ENCODE measurements at regions not wholly inside any gene's neighbourhood (a gene's known extent, or its start where the extent isn't known, plus 50 kb on each side); places are given as distances from the start of the nearest gene placed in this dataset.
"Not testable (repeated sequence)": the region's sequence is repeated elsewhere in the genome, so short reads cannot be mapped to it uniquely, and the experiment has no call there.

DNA sequence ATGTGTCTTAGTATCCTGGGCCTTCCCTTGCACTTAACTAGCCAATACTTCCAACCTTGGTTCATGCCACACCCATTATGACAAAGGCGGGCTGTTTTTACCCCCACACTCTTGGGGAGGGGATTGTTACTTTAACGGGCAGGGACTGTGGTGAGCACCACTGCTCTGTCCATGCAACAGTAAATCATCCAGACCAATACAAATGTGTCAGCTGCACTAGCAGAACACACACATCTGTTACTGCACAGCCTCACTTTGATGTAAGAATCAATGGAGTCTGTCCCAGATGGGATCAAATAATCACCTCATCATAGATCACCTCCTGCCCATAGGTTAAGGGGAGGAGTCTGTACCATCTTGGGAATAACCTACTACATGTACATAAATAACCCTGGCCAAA is 58.1 kb downstream of the NPAP1 start:
- no peak for DNase-seq (ENCODE audit: low read depth in 3 of 3)

DNA sequence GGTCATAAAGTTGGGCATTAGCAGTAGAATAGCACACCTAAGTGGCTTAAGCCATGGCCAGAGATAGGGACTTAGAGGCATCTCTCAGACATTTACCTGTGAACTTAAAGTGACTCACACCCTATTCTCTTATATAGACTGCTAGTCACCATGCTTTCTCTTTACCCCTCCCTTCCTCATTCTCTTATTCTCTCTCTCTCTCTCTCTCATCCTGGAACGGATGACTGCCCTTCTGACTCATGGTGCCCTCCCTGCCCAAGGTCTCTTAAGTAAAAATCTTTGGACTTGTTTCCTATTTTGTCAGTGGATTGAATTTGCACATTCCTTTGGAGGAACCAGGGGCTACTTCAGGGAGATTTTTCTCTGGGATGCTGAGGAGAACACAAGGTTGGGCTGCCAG is 58.8 kb downstream of the NPAP1 start:
- no peak for DNase-seq (ENCODE audit: low read depth in 3 of 3)

DNA sequence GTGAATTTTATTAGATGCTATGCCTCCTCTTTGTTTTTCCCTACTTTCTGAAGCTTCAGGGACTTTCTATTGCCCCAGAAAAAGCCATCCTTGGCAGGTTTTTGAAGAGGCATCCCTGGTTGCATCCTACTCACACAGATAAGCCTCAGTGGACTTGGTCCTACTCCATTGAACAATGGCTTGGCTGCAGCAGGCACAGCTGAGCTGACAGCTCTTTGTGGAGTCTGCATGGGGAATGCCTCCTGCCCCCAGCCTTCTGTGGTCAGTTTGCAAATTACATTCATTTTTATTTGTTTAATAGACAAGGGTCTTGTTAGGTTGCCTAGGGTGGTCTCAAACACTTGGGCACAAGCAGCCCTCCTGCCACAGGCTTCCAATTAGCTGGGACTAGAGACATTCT is 69.7 kb downstream of the NPAP1 start:
- no peak for DNase-seq (ENCODE audit: low read depth in 3 of 3)

DNA sequence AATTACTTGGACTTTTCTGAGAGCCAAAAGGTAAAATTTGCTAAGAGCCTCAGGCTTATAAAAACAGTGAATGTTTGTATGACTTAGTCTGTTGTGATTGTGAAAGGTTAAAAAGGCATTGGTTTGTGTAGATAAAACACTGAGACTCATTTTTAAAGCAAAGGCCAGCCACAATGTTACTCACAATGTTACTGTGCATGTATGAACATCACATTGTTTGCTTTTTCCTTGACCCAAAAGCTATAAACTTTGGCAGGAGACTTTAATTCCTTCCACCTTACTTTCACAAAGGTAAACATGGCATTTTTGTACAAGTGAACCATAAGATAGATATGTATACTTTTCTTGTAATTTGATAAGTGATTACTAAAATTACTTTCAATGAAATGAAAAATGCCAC is 70.5 kb downstream of the NPAP1 start:
- DNase-seq (ENCODE audit: low read depth in 3 of 3): no peak

DNA sequence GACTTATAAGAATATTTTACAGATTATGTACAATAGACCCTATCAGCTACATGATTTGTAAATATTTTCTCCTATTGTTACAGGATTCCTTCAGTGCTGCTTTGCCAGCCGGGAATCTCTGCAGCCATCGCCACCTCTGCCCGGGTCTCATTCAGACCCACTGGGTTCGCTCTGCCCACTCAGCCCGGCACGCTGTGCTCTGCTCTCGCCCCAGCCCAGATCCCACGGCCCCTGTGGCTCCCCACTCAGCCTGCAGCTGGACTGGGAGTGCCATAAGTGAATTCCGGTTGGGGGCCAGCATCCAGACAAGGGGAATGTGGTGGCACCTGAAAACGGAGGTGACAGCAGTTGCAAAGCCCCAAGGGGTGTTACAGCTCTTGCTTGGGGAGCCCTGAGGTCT is 71.8 kb downstream of the NPAP1 start:
- no peak for DNase-seq (ENCODE audit: low read depth in 3 of 3)

DNA sequence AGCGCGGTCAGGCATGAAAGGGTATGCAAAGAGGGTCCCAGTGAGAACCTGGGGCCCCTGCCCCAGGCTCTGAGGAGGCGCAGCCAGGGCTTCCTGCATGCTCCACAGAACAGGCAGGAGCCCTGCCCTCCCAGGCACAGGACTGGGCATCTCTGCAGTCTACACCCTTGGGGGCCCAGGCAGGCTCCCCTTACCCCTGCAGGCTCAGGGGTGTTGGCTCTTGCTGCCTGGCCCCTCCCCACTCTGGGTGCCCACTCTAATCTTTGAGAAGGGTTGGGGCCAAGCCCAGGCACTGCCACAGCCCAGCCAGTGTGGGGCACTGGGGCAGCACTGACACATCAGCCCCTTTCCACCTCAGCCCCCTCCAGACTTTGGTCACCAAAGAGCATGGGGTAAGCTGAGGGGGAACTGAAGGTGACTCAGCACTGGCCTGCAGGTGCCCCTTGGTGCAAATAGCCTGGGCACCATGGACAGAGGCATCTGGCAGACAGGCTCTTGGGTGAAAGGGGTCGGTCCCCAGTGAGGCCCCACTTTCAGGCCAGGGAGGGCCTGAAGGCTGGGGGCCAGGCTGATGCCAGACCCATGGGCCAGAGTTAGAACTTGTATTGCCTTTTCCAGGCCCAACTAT is 73.4 kb downstream of the NPAP1 start:
- DNase-seq (ENCODE audit: low read depth in 3 of 3): no peak

DNA sequence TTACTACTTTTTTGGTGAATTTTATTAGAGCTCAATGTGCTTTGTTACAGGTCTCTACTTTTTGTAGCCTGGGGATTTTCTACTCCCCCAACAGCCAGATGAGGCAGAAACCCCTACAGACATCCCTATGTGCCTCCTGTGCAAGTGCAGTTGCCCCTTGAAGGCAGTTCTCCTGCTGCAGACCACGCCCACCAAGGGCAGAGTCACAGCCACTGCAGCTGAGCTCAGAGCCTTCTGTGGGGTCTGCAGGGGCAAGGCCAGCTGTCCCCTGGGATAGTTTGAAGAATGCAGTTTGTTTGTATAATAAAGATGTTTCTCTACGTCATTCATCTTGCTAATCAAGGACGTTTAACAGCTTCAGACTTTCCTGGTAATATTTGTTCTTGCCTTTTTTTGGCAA is 76.8 kb downstream of the NPAP1 start:
- DNase-seq (ENCODE audit: low read depth in 3 of 3): no peak

DNA sequence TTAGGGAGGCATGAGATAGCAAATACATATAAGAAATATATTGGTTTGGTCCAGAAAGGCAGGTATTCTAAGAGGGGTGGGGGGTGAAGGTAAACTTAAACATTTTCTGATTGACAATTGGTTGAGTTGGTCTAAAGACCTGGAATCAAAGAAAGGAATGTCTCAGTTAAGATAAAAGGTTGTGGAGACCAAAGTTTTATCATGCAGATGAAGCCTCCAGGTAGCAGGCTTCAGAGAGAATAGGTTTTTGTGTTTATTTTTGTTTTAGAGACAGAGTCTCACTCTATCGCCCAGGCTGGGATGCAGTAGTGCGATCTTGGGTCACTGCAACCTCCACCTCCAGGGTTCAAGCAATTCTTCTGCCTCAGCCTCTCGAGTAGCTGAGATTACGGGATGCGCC is 80.5 kb downstream of the NPAP1 start:
- no peak for DNase-seq (ENCODE audit: low read depth in 3 of 3)

DNA sequence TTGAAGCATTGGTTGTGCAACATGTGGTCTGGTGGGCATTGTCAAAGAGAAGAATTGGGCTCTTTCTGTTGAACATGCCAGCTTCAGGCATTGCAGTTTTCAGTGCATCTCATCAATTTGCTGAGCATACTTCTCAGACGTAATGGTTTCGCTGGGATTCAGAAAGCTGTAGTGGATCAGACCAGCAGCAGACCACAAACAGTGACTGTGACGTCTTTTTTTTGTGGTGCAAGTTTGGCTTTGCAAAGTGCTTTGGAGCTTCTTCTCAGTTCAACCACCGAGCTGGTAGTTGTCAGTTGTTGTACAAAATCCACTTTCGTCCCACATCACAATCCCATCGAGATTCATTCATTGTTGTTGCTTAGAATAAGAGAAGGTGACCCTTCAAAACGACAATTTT is 84.5 kb downstream of the NPAP1 start:
- DNase-seq (ENCODE audit: low read depth in 3 of 3): no peak

DNA sequence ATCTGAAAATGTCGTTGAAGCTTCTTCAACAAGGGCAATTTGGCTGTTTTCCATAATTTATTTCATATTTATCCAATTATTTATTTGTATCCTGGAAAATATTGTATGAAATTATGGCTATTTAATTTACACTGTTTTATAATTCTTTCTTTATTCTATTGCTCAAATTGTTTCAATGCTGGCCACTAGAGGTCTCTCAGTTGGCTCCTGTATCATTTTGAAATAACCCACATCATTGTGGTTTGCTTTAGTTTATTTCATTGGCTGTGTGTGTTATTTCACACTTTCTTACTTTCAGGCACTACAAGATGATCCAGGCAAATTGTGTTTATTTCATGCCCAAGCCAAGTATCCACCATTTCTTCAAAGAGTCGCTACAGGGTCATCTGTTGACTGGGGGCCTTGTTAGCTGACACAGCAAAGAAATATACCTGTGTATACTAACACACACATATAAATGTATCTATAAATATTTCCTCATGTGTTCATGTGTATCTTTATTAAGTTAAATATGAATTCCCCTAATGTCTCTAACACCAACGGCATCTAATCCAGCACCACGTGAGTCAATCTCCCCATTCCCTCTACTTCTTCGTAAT is 86.2 kb downstream of the NPAP1 start:
- no peak for DNase-seq (ENCODE audit: low read depth in 3 of 3)

DNA sequence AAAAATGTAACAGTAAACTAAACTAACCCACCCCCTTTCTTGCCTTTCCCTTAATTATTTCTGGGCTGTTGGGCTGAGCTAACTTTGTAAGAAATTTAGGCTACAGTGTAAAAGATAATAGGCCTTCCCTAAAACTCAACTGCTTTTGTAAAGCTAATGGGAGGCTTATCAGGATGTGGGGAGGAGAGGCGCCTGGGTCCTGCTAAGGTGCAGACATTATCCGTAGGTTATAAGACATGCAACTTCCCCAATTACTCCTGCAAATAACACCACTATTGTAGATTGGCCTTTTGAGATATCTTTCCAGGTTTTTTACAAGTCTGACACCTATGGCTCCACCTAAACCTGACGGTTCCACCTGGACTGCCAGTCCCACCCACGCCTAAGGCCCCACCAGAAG is 88.3 kb downstream of the NPAP1 start:
- DNase-seq (ENCODE audit: low read depth in 3 of 3): no peak

DNA sequence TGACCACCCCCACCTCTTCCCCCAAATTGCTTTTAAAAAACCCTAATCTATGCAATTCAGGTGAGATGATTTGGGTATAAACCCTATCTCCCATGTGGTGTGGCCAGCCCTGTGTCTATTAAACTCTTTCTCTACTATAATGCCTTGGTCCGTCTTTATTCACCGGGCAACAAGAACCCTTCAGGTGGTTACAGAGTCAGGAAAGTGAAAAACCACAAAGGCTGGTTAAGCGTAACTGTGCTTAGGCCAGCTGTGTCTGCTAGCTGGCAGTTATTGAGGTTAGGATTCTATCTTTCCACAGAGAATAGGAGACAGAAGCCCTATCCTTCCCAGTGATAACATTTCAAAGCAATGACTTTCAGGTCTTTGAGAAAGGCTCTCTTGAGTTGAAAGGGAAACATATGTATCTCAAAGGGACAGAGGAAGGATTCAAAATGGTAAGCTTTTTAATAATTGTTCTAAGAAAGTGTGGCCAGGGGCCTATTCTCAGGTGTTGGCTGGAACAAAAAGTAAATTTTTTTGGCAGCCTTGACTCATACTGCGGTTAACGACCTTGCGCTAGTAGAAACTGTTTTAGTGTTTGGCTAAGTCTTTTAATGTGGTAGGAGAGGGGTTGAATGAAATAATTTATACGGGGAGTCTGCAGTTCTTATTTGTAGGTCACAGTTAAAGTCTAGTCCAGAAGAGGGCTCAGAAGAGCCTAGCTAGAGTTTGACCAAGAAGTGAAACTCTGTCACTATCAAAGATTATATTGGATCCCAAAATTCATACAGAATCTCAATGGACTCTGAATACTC is 89.0 kb downstream of the NPAP1 start:
- DNase-seq (ENCODE audit: low read depth in 3 of 3): no peak

DNA sequence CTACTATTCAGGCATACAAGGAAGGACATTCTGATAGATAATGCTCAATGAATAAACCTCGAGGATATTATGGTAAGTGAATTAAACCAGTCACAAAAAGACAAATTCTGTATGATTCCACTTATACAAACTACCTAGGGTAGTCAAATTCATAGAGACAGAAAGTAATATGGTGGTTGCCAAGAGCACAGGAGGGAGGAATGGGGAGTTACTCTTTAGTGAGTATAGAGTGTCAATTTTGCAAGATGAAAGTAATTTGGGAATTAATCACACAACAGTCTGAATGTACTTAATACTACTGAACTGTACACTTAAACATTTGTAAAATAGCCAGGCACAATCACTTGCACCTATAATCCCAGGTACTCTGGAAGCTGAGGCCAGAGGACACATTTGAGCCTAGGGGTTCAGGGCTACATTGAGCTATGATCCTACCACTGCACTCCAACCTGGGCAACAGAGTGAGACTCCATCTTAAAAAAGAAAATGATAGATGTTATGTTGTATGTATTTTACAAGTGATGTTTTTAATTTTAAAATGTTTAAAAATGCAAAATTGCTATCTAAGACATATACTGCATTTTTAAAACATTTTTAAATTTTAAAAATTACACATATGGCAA is 91.0 kb downstream of the NPAP1 start:
- DNase-seq (ENCODE audit: low read depth in 3 of 3): no peak

DNA sequence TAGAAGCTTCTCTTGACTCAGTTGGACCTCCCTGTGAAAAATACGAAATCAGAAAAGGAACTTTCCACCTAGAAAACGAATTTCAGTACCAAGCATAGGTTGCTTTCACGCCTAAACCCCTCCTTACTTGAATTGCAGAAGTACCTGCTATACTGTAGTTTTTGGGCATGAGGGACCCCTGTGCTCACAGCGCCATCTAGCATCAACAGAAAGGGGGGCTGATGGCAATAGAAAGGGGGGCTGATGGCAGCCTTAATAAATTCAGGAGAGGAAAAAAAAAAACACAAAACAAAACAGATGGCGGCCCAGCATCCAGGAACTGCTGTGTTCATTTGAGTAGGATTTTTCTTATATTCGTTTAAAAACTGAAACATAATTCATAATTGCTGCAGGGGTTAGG is 96.7 kb downstream of the NPAP1 start:
- DNase-seq (ENCODE audit: low read depth in 3 of 3): no peak

DNA sequence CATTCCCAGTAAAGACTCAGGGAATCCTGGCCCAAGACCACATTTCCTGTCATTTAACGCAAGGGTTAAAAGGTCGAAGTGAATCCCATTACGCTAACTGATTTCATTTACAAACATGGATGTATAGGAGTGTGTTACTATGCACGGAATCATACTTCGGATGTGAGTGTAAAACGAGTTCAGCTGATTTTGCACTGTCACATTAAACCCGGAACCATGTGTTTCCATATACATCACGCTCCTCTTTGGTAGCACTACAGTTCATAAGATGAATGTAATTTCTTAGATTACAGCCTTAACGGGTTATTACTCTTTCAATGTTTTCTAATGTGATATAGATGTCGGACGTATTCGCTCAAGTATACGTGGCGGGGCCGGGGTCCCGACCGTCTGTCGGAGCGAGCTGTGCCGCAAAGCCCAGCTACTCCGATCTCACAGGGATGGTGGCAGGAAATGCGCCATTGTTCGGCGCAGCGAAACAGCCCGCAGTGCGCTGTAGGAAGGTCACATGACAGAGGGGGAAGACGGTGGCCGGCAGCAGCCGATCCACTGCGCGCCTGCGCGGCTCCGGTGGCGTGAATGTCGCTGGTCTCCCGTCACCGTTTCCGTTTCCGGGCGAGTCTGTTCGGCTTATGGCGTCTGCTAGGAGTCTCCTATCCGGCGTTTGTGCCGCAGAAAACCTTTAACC is 97.3 kb downstream of the NPAP1 start:
- peak; percentile 15 to 54 (median 49) for DNase-seq (ENCODE audit: low read depth in 3 of 3)

DNA sequence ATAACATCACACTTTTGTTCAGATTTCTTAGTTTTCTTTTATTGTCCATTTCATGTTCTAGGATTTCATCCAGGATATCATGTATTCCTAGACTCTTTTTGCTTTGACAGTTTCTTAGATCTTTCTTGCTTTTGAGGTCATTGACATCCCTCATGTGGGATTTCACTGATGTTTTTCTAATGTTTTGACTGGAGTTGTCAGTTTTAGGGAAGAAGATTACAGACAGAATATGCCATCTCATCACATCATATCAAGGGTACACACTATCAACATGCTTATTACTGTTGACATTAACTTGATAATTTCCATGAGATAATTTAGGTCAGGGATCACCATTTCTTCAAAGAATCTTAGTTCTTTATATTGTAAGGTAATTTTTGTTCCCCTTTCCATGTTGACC is 101.7 kb downstream of the NPAP1 start:
- DNase-seq (ENCODE audit: low read depth in 3 of 3): no peak

DNA sequence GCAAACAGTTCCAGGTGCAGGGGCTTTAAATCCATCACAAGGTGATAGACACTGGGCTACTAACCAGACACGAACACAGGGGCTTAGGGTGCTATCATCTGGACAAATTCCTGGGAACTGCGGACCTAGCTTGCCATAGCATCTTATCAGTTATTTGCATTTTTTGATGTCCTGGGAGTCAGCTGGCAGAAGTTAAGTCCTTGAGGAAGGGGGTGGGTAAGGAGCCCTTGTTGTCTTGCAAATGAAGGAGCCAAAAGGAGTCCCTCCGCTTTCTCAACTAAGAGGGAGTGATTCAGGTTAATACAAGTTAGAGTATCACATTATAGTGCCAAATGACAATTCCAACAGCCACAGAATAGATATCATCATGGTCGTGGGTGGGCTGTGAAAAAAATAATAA is 108.9 kb downstream of the NPAP1 start:
- no peak for DNase-seq (ENCODE audit: low read depth in 3 of 3)

DNA sequence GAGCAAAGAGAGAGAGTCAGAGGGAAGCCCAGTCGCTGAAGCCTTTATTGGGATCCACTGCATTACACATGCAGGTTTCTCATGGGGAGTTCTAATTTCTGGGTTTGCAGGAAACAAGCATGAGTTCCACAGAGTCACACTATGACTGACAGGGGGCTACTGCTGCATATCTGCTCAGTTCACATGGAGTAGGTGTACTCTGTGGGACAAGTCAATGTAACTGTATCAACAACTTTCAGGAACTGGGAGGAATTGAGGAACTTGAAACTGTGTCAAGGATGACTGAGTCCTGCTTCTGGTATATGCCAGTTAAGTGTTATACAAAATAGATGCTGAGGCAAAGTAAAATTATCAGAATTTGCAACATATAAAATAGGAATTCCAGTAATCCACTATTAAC is 110.8 kb downstream of the NPAP1 start:
- DNase-seq (ENCODE audit: low read depth in 3 of 3): no peak

DNA sequence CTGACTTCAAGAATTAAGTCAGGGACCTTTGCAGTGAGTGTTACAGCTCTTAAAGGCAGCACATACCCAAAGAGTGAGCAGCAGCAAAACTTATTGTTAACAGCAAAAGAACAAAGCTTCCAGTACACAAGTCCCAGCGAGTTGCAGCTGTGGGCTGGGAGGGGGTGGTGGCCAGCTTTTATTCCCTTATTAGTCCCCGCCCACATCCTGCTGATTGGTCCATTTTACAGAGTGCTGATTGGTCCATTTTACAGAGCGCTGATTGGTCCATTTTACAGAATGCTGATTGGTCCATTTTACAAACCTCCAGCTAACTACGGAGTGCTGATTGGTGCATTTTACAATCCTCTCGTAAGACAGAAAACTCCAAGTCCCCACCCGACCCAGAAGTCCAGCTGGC is 127.0 kb downstream of the NPAP1 start:
- not testable (repeated sequence) for DNase-seq (ENCODE audit: low read depth in 3 of 3)

DNA sequence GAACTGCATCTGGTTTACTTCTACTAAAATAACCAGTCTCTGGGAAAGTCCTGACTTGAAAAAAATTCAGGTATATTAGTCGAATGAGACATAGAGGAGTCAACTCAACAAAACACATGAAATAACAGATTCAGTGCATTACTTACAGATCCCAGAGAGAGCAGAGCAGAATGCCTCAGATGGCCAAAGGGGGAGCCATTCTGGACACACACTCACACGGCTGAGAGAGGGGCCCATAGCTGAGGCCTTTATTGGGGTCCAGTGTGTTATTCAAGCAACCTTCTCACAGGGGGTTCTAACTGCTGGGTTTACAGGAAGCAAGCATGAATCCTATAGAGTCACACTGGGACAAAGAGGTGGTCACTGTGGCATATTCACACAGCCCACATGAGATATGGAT is 135.1 kb upstream of the SNRPN start:
- no peak for DNase-seq (ENCODE audit: low read depth in 3 of 3)

DNA sequence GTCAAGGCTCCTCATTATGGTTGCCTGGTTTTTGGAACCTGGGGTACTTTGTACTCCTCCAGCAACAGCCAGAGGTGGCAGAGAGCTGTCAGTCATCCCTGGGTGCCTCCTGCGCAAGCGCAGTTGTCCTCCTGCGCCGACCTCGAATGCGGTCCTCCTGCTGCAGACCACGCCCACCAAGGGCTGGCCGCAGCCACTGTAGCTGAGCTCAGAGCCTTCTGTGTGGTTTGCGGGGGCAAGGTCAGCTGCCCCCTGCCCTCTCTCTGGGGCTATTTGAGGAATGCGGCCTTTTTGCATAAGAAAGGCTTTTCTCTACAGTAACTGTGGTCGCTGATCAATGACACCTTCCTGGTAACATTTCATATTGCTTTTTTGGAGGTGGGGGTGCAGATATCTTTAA is 131.3 kb upstream of the SNRPN start:
- DNase-seq (ENCODE audit: low read depth in 3 of 3): no peak

DNA sequence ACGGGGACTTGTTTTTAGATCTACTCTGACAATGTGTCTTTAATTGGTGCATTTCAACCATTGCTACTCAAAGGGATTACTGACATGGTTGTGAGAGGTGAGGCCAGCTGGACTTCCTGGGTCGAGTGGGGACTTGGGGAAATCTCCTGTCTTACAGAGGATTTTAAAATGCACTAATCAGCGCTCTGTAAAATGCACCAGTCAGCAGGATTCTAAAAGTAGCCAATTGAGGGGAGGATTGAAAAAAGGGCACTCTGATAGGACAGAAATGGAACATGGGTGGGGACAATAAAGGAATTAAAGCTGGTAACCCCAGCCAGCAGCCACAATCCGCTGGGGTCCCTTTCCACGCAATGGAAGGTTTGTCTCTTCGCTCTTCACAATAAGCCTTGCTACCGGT is 122.5 kb upstream of the SNRPN start:
- no peak for DNase-seq (ENCODE audit: low read depth in 3 of 3)
